ENCODE measurements at regions not wholly inside any gene's neighbourhood (a gene's known extent, or its start where the extent isn't known, plus 50 kb on each side); places are given as distances from the start of the nearest gene placed in this dataset.

- TF ChIP-seq CTCF (IDR thresholded peaks at IDR 0.05; ENCODE audit: insufficient read depth, low read length, poor library complexity, severe bottlenecking): no peak
- TF ChIP-seq EZH2phosphoT487 (conservative IDR thresholded peaks at IDR 0.05; ENCODE audit: low read length): no peak
These were observed 121.2 kb downstream of the LTN1 start for GRCh38 chr21:28871388-28872010.
